ENCODE measurements at regions not wholly inside any gene's neighbourhood (a gene's known extent, or its start where the extent isn't known, plus 50 kb on each side); places are given as distances from the start of the nearest gene placed in this dataset.

DNA sequence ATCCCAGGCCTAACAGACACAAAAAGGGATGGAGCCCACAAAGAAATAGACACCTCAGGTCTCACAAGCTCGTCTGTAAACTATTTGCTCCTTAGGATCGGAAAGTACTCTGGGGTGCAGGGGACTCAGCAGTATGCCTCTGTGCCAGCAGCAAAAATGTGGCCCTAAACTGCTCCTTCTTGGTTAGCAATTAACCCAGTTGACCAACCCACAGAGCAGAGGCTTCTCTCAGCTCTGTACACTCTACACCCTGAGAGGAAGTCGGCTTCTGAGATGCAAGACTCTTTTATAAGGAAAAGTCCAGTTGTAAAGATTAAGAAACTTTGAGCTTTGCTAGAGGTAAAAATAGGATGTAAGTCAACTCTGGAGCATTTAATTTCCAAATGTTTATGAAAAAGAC lies 156.3 kb upstream of the PRSS58 start:
- TF ChIP-seq, protein P1, sequence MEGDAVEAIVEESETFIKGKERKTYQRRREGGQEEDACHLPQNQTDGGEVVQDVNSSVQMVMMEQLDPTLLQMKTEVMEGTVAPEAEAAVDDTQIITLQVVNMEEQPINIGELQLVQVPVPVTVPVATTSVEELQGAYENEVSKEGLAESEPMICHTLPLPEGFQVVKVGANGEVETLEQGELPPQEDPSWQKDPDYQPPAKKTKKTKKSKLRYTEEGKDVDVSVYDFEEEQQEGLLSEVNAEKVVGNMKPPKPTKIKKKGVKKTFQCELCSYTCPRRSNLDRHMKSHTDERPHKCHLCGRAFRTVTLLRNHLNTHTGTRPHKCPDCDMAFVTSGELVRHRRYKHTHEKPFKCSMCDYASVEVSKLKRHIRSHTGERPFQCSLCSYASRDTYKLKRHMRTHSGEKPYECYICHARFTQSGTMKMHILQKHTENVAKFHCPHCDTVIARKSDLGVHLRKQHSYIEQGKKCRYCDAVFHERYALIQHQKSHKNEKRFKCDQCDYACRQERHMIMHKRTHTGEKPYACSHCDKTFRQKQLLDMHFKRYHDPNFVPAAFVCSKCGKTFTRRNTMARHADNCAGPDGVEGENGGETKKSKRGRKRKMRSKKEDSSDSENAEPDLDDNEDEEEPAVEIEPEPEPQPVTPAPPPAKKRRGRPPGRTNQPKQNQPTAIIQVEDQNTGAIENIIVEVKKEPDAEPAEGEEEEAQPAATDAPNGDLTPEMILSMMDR (IDR thresholded peaks at IDR 0.05) = no peak
- no peak for TF ChIP-seq POLR2A (IDR thresholded peaks at IDR 0.05)
